ENCODE measurements at regions not wholly inside any gene's neighbourhood (a gene's known extent, or its start where the extent isn't known, plus 50 kb on each side); places are given as distances from the start of the nearest gene placed in this dataset.

- no peak for DNase-seq (ENCODE audit: low spot score)
Observed at GRCh38 chr16:85256190-85256739, 144.0 kb upstream of the CIBAR2 start.

DNA sequence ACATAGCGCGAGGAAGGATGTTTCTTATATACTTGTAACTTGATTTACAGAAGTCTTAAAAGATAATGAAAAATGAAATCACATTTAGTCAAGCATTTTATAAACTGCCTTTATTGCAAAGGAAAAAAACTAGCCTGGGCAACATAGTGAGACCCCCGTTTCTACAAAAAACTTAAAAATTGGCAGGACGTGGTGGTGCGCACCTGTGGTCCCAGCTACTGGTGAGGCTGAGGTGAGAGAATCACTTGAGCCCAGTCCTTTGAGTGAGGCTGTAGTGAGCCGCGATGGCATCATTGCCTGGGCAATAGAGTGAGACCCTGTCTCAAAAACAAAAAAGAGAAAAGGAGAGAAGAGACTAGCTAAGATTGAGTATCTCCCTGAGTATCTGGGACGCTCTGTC, 145.2 kb upstream of the CIBAR2 start:
- DNase-seq (ENCODE audit: low spot score) = no peak

DNA sequence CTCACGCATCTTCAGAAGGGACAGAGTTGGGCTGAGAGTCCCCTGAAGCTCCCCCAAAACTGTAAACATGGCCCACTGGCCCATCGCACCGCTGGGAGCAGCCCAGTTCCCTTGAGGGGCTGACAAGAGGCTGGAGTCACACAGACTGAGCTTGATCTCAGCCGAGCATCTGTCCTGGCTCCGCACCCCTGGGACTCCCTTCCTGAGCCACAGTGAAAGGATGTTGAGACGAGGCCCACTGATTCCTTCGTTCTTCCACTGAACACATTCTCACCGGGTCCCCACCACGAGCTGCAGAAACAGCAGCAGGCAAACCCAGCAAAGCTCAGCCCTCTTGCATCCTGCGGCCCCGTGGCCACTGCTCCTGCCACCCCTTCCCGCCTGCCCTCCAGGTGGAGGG, 145.9 kb upstream of the CIBAR2 start:
- no peak for DNase-seq (ENCODE audit: low spot score)

GRCh38 chr16:85258629-85259028, 146.4 kb upstream of the CIBAR2 start:
- no peak for DNase-seq (ENCODE audit: low spot score)

- no peak for DNase-seq (ENCODE audit: low spot score)
Observed at GRCh38 chr16:85259115-85259831, 147.0 kb upstream of the CIBAR2 start.

GRCh38 chr16:85259832-85260167, 147.5 kb upstream of the CIBAR2 start:
- DNase-seq (ENCODE audit: low spot score) = no peak

DNA sequence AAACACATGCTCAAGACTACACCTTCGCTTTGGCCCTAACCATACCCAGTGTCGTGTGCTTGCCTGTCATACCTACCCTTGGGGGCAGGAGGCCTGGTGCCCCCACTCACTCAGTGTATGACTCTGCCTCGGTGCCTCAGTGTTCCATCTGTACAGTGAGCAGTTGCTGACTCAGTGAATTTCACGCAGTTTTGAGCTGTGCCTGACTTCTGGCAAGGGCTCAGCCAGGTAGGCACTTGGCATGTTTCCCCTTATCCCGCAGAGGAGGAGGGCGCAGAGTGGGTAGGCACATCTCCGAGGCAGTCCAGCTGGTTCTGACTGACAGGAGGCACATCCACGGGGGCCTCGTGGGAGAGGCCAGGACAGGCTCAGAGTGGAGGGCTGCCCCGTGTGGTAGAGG, 148.9 kb upstream of the CIBAR2 start:
- no peak for DNase-seq (ENCODE audit: low spot score)

DNA sequence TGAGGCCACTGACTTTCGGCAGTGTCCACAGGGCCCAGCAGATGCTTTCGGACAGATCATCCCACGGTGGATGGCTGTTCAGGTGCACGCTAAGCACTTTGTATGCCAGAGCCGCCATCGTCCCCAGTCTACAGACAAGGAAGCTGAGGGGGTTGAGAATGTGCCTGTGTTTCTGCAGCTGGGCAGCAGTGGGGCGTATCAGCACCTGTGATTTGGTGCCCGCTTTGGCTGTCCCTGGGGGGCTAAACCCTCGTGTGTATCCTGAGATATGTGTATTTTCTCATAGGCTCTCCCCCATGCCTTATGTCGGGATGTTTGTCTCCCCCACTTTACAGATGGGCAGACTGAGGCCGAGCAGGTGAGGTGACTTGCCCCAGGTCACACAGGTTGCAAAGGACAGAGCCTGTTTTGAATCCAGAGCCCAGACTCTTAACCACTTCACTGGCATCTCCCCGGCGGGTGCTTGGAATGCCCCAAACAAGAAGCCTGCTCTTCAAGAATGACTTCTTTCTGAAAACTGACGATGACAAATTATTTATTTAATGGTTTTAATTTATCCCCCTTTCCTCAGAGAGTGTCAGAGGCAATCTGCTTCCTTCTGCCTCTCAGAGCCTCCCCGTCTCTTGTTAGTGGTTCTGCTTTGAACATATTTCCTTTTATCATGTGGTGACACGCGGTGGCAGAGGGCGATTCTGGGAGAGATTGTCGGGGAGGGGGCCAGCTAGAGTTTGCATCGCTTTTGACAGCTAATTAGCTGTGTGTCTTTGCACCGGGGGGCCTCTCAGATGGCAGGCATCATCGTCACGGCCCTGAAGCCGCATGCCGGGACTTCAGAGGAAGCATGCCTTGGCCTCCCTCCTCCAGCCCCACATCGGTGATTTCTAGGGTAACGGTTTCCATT, 149.6 kb upstream of the CIBAR2 start:
- DNase-seq (ENCODE audit: low spot score) = no peak

DNA sequence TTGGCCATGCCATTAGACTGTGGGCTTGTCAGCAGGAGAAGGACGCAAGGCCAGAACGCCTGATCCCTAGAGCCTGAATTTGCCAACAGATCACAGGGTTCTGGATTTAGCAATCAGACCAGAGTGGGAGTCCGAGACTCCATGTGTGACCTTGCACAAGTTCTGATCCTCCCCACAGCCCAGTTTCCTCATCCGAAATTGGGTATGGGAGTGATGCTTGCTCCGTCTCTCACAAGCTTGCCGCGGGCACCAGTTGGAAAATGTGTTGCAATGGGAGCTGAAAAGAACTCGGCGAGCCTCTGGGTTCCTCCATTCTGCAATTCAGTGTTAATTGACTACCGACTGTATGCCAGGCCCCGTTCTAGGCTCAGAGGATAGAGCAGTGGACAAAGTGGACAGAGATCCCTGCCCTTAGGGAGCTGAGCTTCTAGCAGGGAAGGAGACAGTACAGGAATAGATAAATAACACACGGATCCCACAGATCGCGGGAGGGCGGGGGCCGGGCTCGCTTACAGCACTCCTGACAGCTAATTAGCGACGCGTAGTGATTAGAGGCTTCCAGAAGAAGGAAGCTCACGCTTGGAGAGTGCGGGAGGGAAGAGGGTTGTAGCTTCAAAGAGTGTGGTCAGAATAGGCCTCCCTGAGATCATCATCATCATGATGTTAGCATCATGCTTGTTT, 150.4 kb upstream of the CIBAR2 start:
- DNase-seq (ENCODE audit: low spot score) = no peak

- no peak for DNase-seq (ENCODE audit: low spot score)
Observed at GRCh38 chr16:85263239-85263585, 150.9 kb upstream of the CIBAR2 start.

DNA sequence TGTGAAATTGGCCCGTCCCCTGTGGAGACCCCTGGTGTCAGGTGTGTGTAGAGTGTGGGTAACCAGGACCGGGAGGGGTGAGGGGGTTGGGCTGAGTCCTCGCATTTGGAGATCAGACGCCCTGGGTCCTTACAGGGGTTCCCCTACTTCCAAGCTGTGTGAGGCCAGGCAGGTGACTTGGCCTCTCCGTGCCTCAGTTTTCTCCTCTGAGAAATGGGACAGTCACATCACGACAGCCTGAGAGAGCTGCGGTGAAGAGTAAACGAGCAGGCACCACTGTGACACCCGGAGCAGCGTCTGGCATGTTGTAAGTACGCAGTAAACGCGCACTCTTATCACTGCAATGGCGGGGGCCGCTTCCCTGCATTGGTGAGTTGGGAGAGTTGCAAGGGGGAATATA, 152.5 kb upstream of the CIBAR2 start:
- DNase-seq (ENCODE audit: low spot score) = no peak

- DNase-seq (ENCODE audit: low spot score) = no peak
Observed at GRCh38 chr16:85265161-85265784, 153.0 kb upstream of the CIBAR2 start.

- DNase-seq (ENCODE audit: low spot score) = no peak
Observed at GRCh38 chr16:85265810-85266209, 153.5 kb upstream of the CIBAR2 start.

DNA sequence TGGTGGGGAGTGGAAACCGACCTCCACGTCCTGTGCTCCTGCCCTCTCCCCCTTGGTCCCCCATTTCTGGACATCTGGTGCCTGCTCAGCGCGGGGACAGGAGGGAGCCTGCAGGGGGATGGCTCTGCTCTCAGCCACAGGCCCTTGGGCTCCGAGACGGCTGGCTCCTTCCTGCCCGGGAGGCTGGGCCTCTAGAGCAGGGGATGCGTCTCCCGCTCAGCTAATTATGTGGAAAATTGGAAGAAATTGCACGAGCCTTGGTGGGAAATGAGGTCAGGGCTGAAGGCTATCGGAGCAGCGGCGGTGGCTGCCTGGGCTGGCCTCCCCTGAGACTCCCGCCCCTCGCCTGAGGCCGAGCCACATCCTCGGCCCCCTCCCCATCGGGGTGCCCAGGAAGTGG, 154.6 kb upstream of the CIBAR2 start:
- no peak for DNase-seq (ENCODE audit: low spot score)

DNA sequence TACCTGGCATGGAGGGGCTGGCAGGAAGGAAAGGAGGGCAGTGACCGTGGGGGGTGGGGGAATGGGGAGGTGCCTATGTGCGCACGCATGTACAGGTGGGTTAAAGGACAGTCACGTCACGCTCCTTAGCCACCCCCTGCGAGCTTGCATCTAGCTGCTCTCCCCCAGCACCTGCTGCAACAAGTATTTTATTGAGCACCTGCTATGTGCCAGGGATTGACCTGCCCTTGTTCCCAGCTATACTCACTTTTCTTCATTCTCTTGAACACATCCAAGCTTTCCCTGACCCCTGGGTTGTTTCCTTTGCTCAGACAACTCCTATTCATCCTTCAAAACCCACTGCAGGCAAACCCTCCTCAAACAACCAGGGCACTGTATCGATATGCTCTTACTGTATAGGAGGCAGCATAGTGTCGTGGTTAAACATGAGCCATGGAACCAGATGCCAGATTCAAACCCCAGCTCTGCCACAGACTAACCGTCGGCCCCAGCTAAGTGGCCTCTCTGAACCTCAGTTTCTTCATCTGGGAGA, 155.2 kb upstream of the CIBAR2 start:
- no peak for DNase-seq (ENCODE audit: low spot score)

DNA sequence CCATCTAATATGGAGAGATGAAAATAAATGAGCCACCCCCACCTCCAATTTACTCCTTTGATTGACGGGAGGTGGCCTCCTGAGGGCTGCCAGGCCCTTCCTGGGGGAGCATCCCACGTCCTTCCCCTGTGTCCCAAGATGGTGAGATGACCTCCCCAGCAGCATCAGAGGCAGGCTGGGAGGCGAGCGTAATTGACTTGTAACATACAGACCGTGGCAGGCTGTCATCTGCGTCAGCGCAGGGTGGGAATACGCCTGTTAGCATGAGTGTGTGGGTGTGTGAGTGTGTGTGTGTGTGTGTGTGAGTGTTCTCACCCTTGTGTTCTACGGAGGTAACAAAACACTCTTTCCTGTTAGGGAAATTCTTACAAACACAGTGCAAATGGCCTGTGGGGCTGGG, 156.9 kb upstream of the CIBAR2 start:
- no peak for DNase-seq (ENCODE audit: low spot score)

DNA sequence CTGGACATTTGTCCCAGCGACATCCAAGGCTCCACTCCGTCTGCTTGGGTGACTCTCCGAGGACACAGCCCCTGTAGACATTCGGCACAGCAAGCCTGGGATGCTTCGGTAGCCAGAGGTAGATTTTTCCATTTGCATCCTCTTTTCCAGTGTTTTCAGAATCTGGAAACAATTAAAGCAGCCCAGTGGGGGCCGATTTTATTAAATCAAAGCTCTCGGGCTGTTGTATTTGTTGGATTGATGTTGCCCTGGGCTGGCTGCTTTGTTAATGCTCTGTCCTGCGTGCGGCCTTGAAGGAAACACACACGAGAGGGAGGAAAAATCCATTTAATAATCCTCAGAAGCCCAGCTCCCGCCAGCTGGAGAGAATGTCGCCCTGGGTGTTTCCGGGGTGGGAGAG, 158.1 kb upstream of the CIBAR2 start:
- no peak for DNase-seq (ENCODE audit: low spot score)

DNA sequence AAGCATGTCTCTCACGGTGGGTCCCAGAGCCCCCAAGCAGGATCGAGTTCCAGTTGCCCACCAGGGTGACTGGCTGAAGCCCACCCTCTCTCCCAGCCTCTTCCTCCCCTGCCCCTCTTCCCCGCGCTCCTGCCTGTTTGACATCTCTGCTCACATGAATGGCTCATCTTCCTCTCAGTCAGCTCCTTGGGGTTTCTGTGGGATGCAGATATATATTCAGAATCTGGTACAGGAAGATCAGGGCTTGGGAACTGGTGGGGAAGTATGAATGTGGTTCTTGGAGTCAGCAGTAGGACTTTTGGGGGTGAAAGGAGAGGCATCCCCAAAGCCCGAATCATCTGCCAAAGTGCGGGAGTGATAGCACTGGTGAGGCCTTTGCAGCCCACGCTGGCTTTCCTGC, 158.9 kb upstream of the CIBAR2 start:
- no peak for DNase-seq (ENCODE audit: low spot score)

GRCh38 chr16:85273293-85273692, 161.0 kb upstream of the CIBAR2 start:
- no peak for DNase-seq (ENCODE audit: low spot score)

- DNase-seq (ENCODE audit: low spot score) = no peak
Observed at GRCh38 chr16:85274501-85274900, 162.2 kb upstream of the CIBAR2 start.

DNA sequence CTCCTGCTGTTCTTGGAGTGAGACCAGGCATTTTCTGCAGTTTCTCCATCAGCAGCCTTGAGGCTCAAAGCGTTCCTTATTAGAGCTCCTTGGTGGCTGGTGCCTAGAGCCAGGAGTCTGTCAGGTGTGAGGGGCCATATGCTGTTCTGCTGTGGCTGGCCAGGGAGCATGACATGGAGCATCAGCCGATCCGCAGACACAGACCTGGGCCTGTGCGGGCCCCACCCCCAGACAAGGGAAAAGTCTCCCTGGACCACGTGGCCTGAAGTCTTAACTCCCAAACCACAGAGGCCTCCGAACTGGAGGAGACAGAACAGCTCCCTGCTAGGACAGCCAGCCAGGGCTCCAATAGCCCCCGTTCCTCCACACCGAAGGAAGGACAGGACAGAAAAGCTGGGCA, 162.7 kb upstream of the CIBAR2 start:
- DNase-seq (ENCODE audit: low spot score) = no peak
